Tibial nerve (tissue), 4 donors: ENCODE measurements at regions not wholly inside any gene's neighbourhood (a gene's known extent, or its start where the extent isn't known, plus 50 kb on each side); places are given as distances from the start of the nearest gene placed in this dataset.

ENCODE experiments used
- EP300 ChIP-seq, 2 donors: sonication (generic); formaldehyde crosslinking; IDR thresholded peaks; one replicate each; pipeline ENCODE4 v1.6.1; 2017; ENCODE audit warnings: antibody characterized with exemption in 2 of 2, mild to moderate bottlenecking in 1 of 2
- POLR2A ChIP-seq, 2 donors: fragments of 450-650 bp; IDR thresholded peaks; one replicate each; pipeline ENCODE4 v1.6.1; 2017; ENCODE audit warnings: antibody characterized with exemption in 2 of 2, mild to moderate bottlenecking in 2 of 2, moderate library complexity in 2 of 2
- TF ChIP-seq, protein P1 (sequence below), 5 experiments: fragments of 200-600 bp in 3 of 5; fragments of 450-650 bp in 2 of 5; sonication (generic) in 3 of 5; IDR thresholded peaks; one replicate each; pipeline ENCODE4 v1.5.1; 2016 to 2019; ENCODE audit warnings: antibody characterized with exemption in 5 of 5, mild to moderate bottlenecking in 3 of 5, moderate library complexity in 2 of 5

DNA sequence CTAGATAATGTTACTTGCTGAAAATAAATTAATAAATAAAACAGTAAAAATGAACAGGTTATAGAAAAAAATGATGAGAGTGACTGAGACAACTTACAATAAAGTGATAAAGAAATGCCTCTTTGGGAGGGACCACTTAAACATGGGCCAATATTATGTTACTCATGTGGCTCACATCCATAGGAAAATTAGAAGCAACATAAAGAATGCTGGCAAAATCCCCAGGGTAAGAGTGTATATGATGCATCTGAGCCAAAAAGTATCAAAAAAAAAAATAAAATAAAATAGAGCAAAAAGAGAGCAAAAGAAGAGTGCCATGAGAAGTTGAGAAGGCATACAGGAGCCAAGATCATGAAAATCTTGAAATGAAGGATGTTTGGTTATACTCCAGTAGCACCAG, 818.0 kb downstream of the LTN1 start:
- no peak for TF ChIP-seq EP300 (IDR thresholded peaks at IDR 0.05)
- TF ChIP-seq, protein P1, sequence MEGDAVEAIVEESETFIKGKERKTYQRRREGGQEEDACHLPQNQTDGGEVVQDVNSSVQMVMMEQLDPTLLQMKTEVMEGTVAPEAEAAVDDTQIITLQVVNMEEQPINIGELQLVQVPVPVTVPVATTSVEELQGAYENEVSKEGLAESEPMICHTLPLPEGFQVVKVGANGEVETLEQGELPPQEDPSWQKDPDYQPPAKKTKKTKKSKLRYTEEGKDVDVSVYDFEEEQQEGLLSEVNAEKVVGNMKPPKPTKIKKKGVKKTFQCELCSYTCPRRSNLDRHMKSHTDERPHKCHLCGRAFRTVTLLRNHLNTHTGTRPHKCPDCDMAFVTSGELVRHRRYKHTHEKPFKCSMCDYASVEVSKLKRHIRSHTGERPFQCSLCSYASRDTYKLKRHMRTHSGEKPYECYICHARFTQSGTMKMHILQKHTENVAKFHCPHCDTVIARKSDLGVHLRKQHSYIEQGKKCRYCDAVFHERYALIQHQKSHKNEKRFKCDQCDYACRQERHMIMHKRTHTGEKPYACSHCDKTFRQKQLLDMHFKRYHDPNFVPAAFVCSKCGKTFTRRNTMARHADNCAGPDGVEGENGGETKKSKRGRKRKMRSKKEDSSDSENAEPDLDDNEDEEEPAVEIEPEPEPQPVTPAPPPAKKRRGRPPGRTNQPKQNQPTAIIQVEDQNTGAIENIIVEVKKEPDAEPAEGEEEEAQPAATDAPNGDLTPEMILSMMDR (IDR thresholded peaks at IDR 0.05), result no peak
- no peak for TF ChIP-seq POLR2A (IDR thresholded peaks at IDR 0.05)
